Neuronal stem cell (in vitro differentiated cells): ENCODE measurements at regions not wholly inside any gene's neighbourhood (a gene's known extent, or its start where the extent isn't known, plus 50 kb on each side); places are given as distances from the start of the nearest gene placed in this dataset.

Experiments
- DNase-seq: peaks from one replicate; pipeline ENCODE4 v3.0.0-alpha.2; 2013; ENCODE audit warnings: low spot score
- H2AFZ ChIP-seq: one replicate; pipeline ENCODE4 v1.6.1; 2013; ENCODE audit warnings: mild to moderate bottlenecking, low read length, inconsistent platforms
- H2AK5ac ChIP-seq: 2 replicates; pipeline ENCODE4 v1.6.1; 2013; ENCODE audit warnings: low read depth, mild to moderate bottlenecking, inconsistent platforms, low read length, moderate library complexity, mixed read lengths
- H2BK120ac ChIP-seq: 2 replicates; pipeline ENCODE4 v1.6.1; 2013; ENCODE audit warnings: low read depth, mild to moderate bottlenecking, inconsistent platforms, low read length, moderate library complexity, mixed read lengths
- H2BK12ac ChIP-seq: one replicate; pipeline ENCODE4 v1.6.1; 2013; ENCODE audit warnings: low read length, inconsistent platforms
- H2BK15ac ChIP-seq: 2 replicates; pipeline ENCODE4 v1.6.1; 2013; ENCODE audit warnings: mild to moderate bottlenecking, low read length, inconsistent platforms, mixed read lengths
- H2BK5ac ChIP-seq: one replicate; pipeline ENCODE4 v1.6.1; 2013; ENCODE audit warnings: inconsistent platforms, mild to moderate bottlenecking, low read length, moderate library complexity
- H3K14ac ChIP-seq: one replicate; pipeline ENCODE4 v1.6.1; 2013; ENCODE audit warnings: low read length, inconsistent platforms
- H3K18ac ChIP-seq: 2 replicates; pipeline ENCODE4 v1.6.1; 2013; ENCODE audit warnings: low read length, inconsistent platforms
- H3K23ac ChIP-seq: 2 replicates; pipeline ENCODE4 v1.6.1; 2013; ENCODE audit warnings: low read depth, mild to moderate bottlenecking, mixed read lengths, low read length, inconsistent platforms; ENCODE audit not compliant: poor library complexity
- H3K27ac ChIP-seq: replicated peaks from 3 replicates; pipeline ENCODE4 v1.5.1; 2013; ENCODE audit warnings: low read length, inconsistent platforms
- H3K27me3 ChIP-seq, 3 experiments: 2 replicates each; pipeline ENCODE4 v1.6.1; 2013; ENCODE audit warnings: low read length in 3 of 3, mild to moderate bottlenecking in 2 of 3, inconsistent platforms in 1 of 3, low read depth in 1 of 3, mixed read lengths in 1 of 3, moderate library complexity in 1 of 3; ENCODE audit not compliant: control insufficient read depth in 3 of 3, insufficient read depth in 3 of 3
- H3K36me3 ChIP-seq, 2 donors: replicated peaks in 1 of 2; 2 replicates each; pipeline ENCODE4 v1.6.1; 2013; ENCODE audit warnings: low read length in 2 of 2; ENCODE audit not compliant: control insufficient read depth in 2 of 2, insufficient read depth in 2 of 2
- H3K4ac ChIP-seq: 2 replicates; pipeline ENCODE4 v1.6.1; 2013; ENCODE audit warnings: inconsistent platforms, mild to moderate bottlenecking, low read length, moderate library complexity
- H3K4me1 ChIP-seq, 2 donors: 1 replicate in 1 of 2; 2 replicates in 1 of 2; pipeline ENCODE4 v1.6.1; 2013; ENCODE audit warnings: low read length in 2 of 2, low read depth in 1 of 2; ENCODE audit not compliant: control insufficient read depth in 2 of 2, insufficient read depth in 1 of 2
- H3K4me2 ChIP-seq: one replicate; pipeline ENCODE4 v1.6.1; 2013; ENCODE audit warnings: mild to moderate bottlenecking, low read length, inconsistent platforms; ENCODE audit not compliant: insufficient read depth, poor library complexity, severe bottlenecking
- H3K4me3 ChIP-seq, 2 donors: 2 replicates each; pipeline ENCODE4 v1.5.1; 2013; ENCODE audit warnings: low read length in 2 of 2, mild to moderate bottlenecking in 2 of 2, inconsistent platforms in 1 of 2, moderate library complexity in 1 of 2
- H3K79me1 ChIP-seq: one replicate; pipeline ENCODE4 v1.6.1; 2013; ENCODE audit warnings: low read depth, mild to moderate bottlenecking, inconsistent platforms, low read length, moderate library complexity
- H3K9ac ChIP-seq: one replicate; pipeline ENCODE4 v1.6.1; 2013; ENCODE audit warnings: mild to moderate bottlenecking, low read depth, low read length, inconsistent platforms; ENCODE audit not compliant: poor library complexity
- H3K9me3 ChIP-seq, 2 donors: replicated peaks in 1 of 2; 2 replicates each; pipeline versions ENCODE3 to v1.6.1; 2013; ENCODE audit warnings: low read length in 2 of 2, mild to moderate bottlenecking in 2 of 2, inconsistent platforms in 1 of 2, low read depth in 1 of 2, mixed read lengths in 1 of 2, moderate library complexity in 1 of 2; ENCODE audit not compliant: control insufficient read depth in 2 of 2, insufficient read depth in 1 of 2
- H4K8ac ChIP-seq: one replicate; pipeline ENCODE4 v1.6.1; 2013; ENCODE audit warnings: low read depth, mild to moderate bottlenecking, inconsistent platforms, low read length, moderate library complexity
- H4K91ac ChIP-seq: one replicate; pipeline ENCODE4 v1.6.1; 2013; ENCODE audit warnings: low read length, low read depth, mild to moderate bottlenecking, inconsistent platforms; ENCODE audit not compliant: poor library complexity
- WGBS, 2 donors: extraction: QIAGEN DNeasy Blood & Tissue Kit; methylation state at CpG; one replicate each; pipeline ENCODE4 v1.1.7; 2013; ENCODE audit warnings: missing lambda C conversion rate in 2 of 2, mixed read lengths in 1 of 2; ENCODE audit not compliant: insufficient read length in 2 of 2, insufficient replicate concordance in 1 of 2; ENCODE audit errors: extremely low coverage in 2 of 2; 5-methylcytosine and 5-hydroxymethylcytosine counted together

- H4K8ac ChIP-seq = no peak overlapping the region
- H3K18ac ChIP-seq = peak overlapping the region; percentile 24
- no peak overlapping the region for H2BK12ac ChIP-seq
- no peak overlapping the region for H3K4ac ChIP-seq
- H3K27ac ChIP-seq = no peak overlapping the region
- no peak overlapping the region for H4K91ac ChIP-seq
- H2BK5ac ChIP-seq = no peak overlapping the region
- no peaks in the 10 kb centered on the region for H3K27me3 ChIP-seq
- DNase-seq = no peak
- H3K4me2 ChIP-seq = no peak overlapping the region
- no peak overlapping the region for H2AK5ac ChIP-seq
- H3K4me1 ChIP-seq = peaks cover 0 to 14% of the 10 kb centered on the region in 2 donors
- H3K79me1 ChIP-seq = no peaks in the 10 kb centered on the region
- no peak overlapping the region for H2AFZ ChIP-seq
- no peak overlapping the region for H2BK15ac ChIP-seq
- no peak overlapping the region for H2BK120ac ChIP-seq
- H3K23ac ChIP-seq = no peak overlapping the region
- no peaks in the 10 kb centered on the region for H3K9me3 ChIP-seq
- H3K4me3 ChIP-seq = no peak overlapping the region
- no peak overlapping the region for H3K9ac ChIP-seq
- WGBS, 2 donors = no CpG with 5 or more reads among the region's 9 CpGs
- H3K14ac ChIP-seq = no peak overlapping the region
- no peaks in the 10 kb centered on the region for H3K36me3 ChIP-seq
These were observed 119.7 kb upstream of the CD82 start for GRCh38 chr11:44445500-44446365.

- Histone ChIP-seq H2BK5ac (no peak overlapping the region), H3K79me1 (no peaks in the 10 kb centered on the region), H3K4me2 (no peak overlapping the region), H3K18ac (peak overlapping the region; percentile 24), H3K4me1 (peaks cover 0 to 14% of the 10 kb centered on the region in 2 donors), H4K8ac (no peak overlapping the region), H3K4me3 (no peak overlapping the region), H3K27me3 (no peaks in the 10 kb centered on the region), H3K27ac (no peak overlapping the region), H2AFZ (no peak overlapping the region), H2BK120ac (no peak overlapping the region), H3K14ac (no peak overlapping the region), H3K9ac (no peak overlapping the region), H3K23ac (no peak overlapping the region), H2BK15ac (no peak overlapping the region), H3K4ac (no peak overlapping the region), H2AK5ac (peak overlapping the region; percentile 60), H3K36me3 (no peaks in the 10 kb centered on the region), H2BK12ac (no peak overlapping the region), H4K91ac (no peak overlapping the region), H3K9me3 (no peaks in the 10 kb centered on the region)
- no peak for DNase-seq
- no CpG with 5 or more reads among the region's 7 CpGs for WGBS, 2 donors
These were observed 119.1 kb upstream of the CD82 start for GRCh38 chr11:44446366-44446762.

- Histone ChIP-seq H3K36me3 (no peaks in the 10 kb centered on the region), H3K27ac (no peak overlapping the region), H2BK12ac (no peak overlapping the region), H3K9ac (no peak overlapping the region), H2AFZ (no peak overlapping the region), H3K23ac (peak overlapping the region; percentile 32), H3K27me3 (no peaks in the 10 kb centered on the region), H3K79me1 (no peaks in the 10 kb centered on the region), H2BK120ac (no peak overlapping the region), H3K4me3 (no peak overlapping the region), H2BK5ac (no peak overlapping the region), H4K91ac (no peak overlapping the region), H3K9me3 (no peaks in the 10 kb centered on the region), H2BK15ac (no peak overlapping the region), H3K4me1 (peaks cover 0 to 14% of the 10 kb centered on the region in 2 donors), H3K4me2 (no peak overlapping the region), H3K18ac (peak overlapping the region; percentile 15), H3K4ac (no peak overlapping the region), H2AK5ac (peak overlapping the region; percentile 60), H4K8ac (no peak overlapping the region), H3K14ac (no peak overlapping the region)
- no peak for DNase-seq
- WGBS, 2 donors = no CpG with 5 or more reads among the region's 9 CpGs
These were observed 118.3 kb upstream of the CD82 start for GRCh38 chr11:44446996-44447771.

- H3K36me3 ChIP-seq = no peaks in the 10 kb centered on the region
- no peak overlapping the region for H2BK15ac ChIP-seq
- H2AK5ac ChIP-seq = peak overlapping the region; percentile 2
- H3K9ac ChIP-seq = no peak overlapping the region
- no peak overlapping the region for H4K91ac ChIP-seq
- no peak overlapping the region for H3K4me2 ChIP-seq
- no peak overlapping the region for H3K4ac ChIP-seq
- H3K27me3 ChIP-seq = no peaks in the 10 kb centered on the region
- peaks cover 0 to 9% of the 10 kb centered on the region in 2 donors for H3K4me1 ChIP-seq
- H2BK120ac ChIP-seq = no peak overlapping the region
- H3K14ac ChIP-seq = peak overlapping the region; percentile 39
- H4K8ac ChIP-seq = no peak overlapping the region
- no peak overlapping the region for H2AFZ ChIP-seq
- no peak overlapping the region for H3K4me3 ChIP-seq
- no peak for DNase-seq
- no CpG with 5 or more reads among the region's 10 CpGs for WGBS, 2 donors
- no peak overlapping the region for H2BK5ac ChIP-seq
- no peak overlapping the region for H2BK12ac ChIP-seq
- H3K79me1 ChIP-seq = no peaks in the 10 kb centered on the region
- H3K9me3 ChIP-seq = no peaks in the 10 kb centered on the region
- no peak overlapping the region for H3K27ac ChIP-seq
- no peak overlapping the region for H3K18ac ChIP-seq
- no peak overlapping the region for H3K23ac ChIP-seq
These were observed 115.0 kb upstream of the CD82 start for GRCh38 chr11:44450295-44450932.
